Upper lobe of right lung (tissue), 1 donor: ENCODE measurements at regions not wholly inside any gene's neighbourhood (a gene's known extent, or its start where the extent isn't known, plus 50 kb on each side); places are given as distances from the start of the nearest gene placed in this dataset.

Source experiments
- ATAC-seq: fragments of 200-7000 bp; cut with Tn5 transposase; one replicate; pipeline ENCODE4 v1.9.1; 2020; ENCODE audit warnings: mild to moderate bottlenecking, moderate library complexity
- DNase-seq: peaks from one replicate; pipeline ENCODE4 v3.0.0-alpha.2; 2020
- H3K27ac ChIP-seq: fragments of 200-600 bp; one replicate; pipeline ENCODE4 v1.8.0; 2022
- H3K27me3 ChIP-seq: fragments of 200-600 bp; one replicate; pipeline ENCODE4 v1.8.0; 2022; ENCODE audit warnings: mild to moderate bottlenecking
- H3K36me3 ChIP-seq: fragments of 200-600 bp; one replicate; pipeline ENCODE4 v1.8.0; 2022
- H3K4me1 ChIP-seq: fragments of 200-600 bp; one replicate; pipeline ENCODE4 v1.8.0; 2022
- H3K4me3 ChIP-seq: fragments of 200-600 bp; one replicate; pipeline ENCODE4 v1.8.0; 2022; ENCODE audit warnings: mild to moderate bottlenecking
- H3K9me3 ChIP-seq: fragments of 200-600 bp; one replicate; pipeline ENCODE4 v1.8.0; 2022
- intact Hi-C: fragments of 100-400 bp; cut with DNase I; formaldehyde crosslinking; loops from one replicate; pipeline ENCODE4 v1.11.0; 2022
- TF ChIP-seq, protein P1 (sequence below): fragments of 200-600 bp; IDR thresholded peaks from one replicate; pipeline ENCODE4 v1.8.0; 2022; ENCODE audit warnings: antibody characterized with exemption
- donor health status: DM: no; HTN: yes; CAD: no; lungs with severe emphysema.

DNA sequence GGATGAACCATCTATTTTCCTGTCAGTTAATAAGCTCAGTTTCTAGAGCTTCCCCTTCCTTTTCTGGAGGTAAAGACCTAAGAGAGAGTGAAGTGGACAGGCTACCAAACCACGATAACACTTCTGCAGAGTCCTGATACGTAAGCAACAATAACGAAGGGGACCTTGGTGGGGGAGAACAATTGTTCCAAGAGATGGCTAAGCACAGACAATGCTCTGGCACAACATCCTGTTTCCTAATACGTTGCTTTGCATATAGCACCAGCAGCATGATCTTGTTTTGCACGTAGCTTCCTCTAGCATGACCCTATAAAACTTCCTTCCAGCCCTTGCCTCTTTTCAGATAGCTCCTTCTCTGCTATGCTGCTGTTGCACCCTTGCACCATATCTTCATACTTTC lies 247.3 kb downstream of the RAD51AP2 start:
- H3K4me3 ChIP-seq = no peak overlapping the region
- H3K36me3 ChIP-seq = no peaks in the 10 kb centered on the region
- no peaks in the 10 kb centered on the region for H3K9me3 ChIP-seq
- TF ChIP-seq, protein P1, sequence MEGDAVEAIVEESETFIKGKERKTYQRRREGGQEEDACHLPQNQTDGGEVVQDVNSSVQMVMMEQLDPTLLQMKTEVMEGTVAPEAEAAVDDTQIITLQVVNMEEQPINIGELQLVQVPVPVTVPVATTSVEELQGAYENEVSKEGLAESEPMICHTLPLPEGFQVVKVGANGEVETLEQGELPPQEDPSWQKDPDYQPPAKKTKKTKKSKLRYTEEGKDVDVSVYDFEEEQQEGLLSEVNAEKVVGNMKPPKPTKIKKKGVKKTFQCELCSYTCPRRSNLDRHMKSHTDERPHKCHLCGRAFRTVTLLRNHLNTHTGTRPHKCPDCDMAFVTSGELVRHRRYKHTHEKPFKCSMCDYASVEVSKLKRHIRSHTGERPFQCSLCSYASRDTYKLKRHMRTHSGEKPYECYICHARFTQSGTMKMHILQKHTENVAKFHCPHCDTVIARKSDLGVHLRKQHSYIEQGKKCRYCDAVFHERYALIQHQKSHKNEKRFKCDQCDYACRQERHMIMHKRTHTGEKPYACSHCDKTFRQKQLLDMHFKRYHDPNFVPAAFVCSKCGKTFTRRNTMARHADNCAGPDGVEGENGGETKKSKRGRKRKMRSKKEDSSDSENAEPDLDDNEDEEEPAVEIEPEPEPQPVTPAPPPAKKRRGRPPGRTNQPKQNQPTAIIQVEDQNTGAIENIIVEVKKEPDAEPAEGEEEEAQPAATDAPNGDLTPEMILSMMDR = no peak
- no peak for ATAC-seq
- intact Hi-C loops = no loop called here
- H3K4me1 ChIP-seq = no peaks in the 10 kb centered on the region
- H3K27me3 ChIP-seq = no peaks in the 10 kb centered on the region
- DNase-seq = no peak
- no peak overlapping the region for H3K27ac ChIP-seq

DNA sequence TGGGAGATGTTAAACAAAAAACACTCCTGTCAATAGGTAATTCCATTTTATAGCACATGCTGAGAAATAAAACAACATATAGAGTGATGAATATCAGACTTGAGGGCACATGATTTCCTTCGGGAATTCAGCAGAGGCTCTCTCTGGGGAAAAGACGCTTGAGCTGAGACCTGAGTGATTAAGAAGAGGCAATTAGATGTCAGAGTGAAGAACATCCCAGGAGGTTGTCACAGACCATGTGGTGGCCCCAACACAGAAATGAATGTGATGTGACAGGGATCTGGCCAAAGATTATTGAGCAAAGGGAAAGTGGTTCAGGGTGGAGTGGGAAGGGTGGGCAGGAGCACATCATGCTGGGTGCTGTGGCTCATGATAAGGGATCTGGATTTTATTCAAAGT lies 254.7 kb downstream of the RAD51AP2 start:
- Histone ChIP-seq H3K27ac (no peak overlapping the region), H3K36me3 (no peaks in the 10 kb centered on the region), H3K4me1 (no peaks in the 10 kb centered on the region), H3K9me3 (no peaks in the 10 kb centered on the region), H3K4me3 (no peak overlapping the region), H3K27me3 (no peaks in the 10 kb centered on the region)
- intact Hi-C loops = no loop called here
- no peak for ATAC-seq
- TF ChIP-seq, protein P1 = no peak
- DNase-seq = no peak

DNA sequence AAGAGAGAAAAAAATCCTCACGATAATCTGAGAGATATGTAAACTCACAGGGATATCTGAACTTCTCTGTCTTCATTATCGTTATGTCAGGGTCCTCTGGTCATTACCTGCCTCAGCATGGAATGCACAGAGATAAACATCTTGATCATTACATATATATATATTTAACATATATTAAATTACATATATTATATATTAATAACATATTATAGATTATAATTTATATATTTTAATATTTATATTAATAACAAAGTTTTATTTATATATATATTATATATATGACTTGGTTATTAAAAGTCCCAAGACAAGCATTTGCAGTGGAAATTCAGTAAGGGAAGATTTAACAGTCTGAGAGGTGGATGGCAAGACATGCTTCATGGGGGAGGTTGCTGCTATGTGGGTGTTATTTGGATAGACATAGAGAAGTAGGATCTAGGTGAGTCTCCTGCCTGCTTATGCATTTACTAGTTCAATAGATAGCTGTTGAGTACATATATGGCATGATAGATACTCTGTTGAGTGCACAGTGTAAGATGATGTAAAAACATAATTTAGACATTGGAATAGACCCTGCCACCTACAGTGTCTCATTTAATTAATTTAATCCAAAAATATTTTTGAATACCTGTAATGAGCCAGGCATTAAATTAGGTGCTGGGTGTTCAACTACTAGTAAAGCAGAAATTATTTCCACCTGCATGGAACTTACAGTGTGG lies 255.2 kb downstream of the RAD51AP2 start:
- DNase-seq = no peak

DNA sequence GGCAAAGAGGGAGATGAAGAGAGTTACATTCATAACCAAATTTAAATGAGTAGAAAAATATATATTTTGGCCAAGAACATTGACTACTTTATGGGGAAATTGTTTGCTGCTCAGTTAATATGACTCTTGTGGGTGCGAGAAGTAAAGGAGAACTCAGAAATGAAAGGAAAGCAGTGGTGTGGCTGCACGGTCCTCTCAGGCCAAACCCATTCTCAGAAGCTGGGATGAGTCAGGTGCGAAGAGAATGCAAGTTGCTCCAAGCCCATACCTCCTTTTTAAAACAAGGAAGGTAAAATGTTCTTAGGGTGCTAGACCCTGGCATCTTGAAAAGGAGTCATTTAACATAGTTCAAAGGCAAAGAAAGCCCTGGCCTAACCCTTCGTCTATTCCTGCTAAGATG lies 258.6 kb downstream of the RAD51AP2 start:
- Histone ChIP-seq H3K4me1 (no peaks in the 10 kb centered on the region), H3K36me3 (no peaks in the 10 kb centered on the region), H3K27ac (no peak overlapping the region), H3K9me3 (no peaks in the 10 kb centered on the region), H3K27me3 (no peaks in the 10 kb centered on the region), H3K4me3 (no peak overlapping the region)
- ATAC-seq = no peak
- intact Hi-C loops = no loop called here
- DNase-seq = no peak
- TF ChIP-seq, protein P1 = no peak

More for the DNA sequence above, 255.2 kb downstream of the RAD51AP2 start:
- H3K27ac ChIP-seq = no peak overlapping the region
- H3K4me3 ChIP-seq = no peak overlapping the region
- no peaks in the 10 kb centered on the region for H3K4me1 ChIP-seq
- ATAC-seq = no peak
- no peaks in the 10 kb centered on the region for H3K36me3 ChIP-seq
- TF ChIP-seq, protein P1 = no peak
- no peaks in the 10 kb centered on the region for H3K9me3 ChIP-seq
- intact Hi-C loops = no loop called here
- no peaks in the 10 kb centered on the region for H3K27me3 ChIP-seq

DNA sequence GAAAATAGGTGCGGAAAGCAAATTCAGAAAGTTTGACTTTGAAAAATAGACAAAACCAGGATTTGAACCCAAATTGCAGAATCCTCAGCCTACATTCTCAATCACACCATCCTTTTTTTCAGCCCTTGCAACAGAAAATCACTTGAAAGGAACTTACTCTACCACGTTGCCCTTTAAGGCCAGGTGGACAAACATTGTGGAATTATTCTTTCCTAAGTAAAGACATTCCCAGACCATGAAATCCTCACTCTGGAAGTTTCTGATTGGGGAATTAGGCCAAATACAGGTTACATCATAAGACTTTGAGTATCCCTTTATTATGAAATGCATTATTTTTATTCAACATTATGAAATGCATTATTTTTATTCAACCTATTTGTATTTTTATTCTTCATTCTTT lies 259.4 kb downstream of the RAD51AP2 start:
- Histone ChIP-seq H3K9me3 (no peaks in the 10 kb centered on the region), H3K4me1 (no peaks in the 10 kb centered on the region), H3K4me3 (no peak overlapping the region), H3K36me3 (no peaks in the 10 kb centered on the region), H3K27me3 (no peaks in the 10 kb centered on the region), H3K27ac (no peak overlapping the region)
- intact Hi-C loops = no loop called here
- no peak for DNase-seq
- TF ChIP-seq, protein P1 = no peak
- ATAC-seq = no peak
